GM10248 (cell line): ENCODE measurements at regions not wholly inside any gene's neighbourhood (a gene's known extent, or its start where the extent isn't known, plus 50 kb on each side); places are given as distances from the start of the nearest gene placed in this dataset.

ENCODE experiments used
- CTCF ChIA-PET: fragments of 300-600 bp; sonication (Branson Sonifier 250); formaldehyde crosslinking; extraction: SDS; loops from one replicate; lab custom pipeline; 2021; ENCODE audit warnings: antibody characterized with exemption; lab: Yijun Ruan, JAX
- POLR2A ChIA-PET: fragments of 350-650 bp; sonication (Branson Sonifier 250); formaldehyde crosslinking; extraction: SDS; loops from one replicate; lab custom pipeline; 2020; ENCODE audit warnings: antibody characterized with exemption; lab: Yijun Ruan, JAX
- DNase-seq: peaks from one replicate; pipeline ENCODE4 v3.0.0; 2012; ENCODE audit errors: extremely low spot score
- TF ChIP-seq, protein P1 (sequence below): IDR thresholded peaks from 2 replicates; pipeline ENCODE4 v1.5.1; 2012; ENCODE audit warnings: mild to moderate bottlenecking, low read depth; ENCODE audit errors: extremely low read depth, missing control alignments, control extremely low read depth

DNA sequence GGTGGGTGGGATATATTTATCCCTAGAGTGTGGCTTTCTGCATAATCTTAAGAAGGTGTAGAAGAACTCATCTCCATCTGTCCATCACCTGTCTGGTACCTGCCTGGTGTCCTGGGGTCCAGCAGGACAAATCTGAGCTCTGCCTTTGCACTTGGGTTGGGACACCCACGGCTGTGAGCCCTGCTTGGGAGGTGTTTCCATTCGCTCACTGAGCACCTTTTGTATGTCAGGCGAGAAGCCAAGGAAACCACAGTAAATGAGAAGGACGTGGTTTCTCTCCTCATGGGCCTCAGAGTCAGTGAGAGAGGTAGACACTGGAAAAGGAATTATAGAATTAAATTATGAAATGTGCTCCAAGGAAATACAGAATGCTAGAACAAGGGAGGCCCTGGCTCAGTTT is 555.9 kb downstream of the MIAT start:
- ChIA-PET POLR2A (no interaction called here), CTCF (no interaction called here)
- no peak for DNase-seq
- TF ChIP-seq, protein P1, sequence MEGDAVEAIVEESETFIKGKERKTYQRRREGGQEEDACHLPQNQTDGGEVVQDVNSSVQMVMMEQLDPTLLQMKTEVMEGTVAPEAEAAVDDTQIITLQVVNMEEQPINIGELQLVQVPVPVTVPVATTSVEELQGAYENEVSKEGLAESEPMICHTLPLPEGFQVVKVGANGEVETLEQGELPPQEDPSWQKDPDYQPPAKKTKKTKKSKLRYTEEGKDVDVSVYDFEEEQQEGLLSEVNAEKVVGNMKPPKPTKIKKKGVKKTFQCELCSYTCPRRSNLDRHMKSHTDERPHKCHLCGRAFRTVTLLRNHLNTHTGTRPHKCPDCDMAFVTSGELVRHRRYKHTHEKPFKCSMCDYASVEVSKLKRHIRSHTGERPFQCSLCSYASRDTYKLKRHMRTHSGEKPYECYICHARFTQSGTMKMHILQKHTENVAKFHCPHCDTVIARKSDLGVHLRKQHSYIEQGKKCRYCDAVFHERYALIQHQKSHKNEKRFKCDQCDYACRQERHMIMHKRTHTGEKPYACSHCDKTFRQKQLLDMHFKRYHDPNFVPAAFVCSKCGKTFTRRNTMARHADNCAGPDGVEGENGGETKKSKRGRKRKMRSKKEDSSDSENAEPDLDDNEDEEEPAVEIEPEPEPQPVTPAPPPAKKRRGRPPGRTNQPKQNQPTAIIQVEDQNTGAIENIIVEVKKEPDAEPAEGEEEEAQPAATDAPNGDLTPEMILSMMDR: no peak

DNA sequence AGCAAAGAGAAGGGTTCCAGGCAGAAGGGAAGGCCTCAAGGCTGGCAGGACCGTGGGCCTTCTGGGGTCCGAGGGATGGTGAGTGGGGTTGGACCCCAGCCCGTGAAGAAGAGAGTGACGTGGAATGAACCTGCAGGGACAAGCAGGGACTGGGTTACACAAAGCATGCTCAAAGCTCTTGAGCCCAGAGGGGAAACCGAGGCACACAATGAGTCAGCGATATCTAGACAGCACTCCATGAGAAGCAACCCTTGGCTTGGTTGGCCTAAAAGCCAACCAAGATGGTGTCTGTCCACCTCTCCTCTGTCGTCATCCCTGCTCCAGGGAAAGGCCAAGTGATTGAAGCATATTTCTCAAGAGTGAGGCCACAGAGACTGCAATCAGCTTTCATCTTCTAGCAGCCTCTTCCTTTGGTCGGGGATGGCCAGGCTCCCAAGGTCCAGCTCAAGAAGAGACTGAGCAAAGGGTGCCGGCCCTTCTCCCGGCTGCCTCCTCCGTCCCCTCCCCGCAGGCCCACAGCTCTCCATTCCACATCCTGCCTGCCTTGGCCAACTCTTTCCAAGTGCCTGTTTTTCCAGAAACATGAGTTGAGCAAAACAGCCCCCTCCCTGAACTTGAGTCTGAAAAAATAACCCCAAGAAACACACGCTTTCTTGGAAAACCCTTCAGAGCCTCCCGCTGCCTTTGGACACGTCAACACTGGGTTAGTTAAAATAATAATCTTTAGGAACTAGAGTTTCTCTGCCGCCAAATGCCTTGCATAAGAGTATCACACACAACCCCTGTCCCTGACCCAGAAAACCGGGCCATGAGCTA is 556.6 kb downstream of the MIAT start:
- POLR2A ChIA-PET: no interaction called here
- CTCF ChIA-PET: no interaction called here
- no peak for DNase-seq
- TF ChIP-seq, protein P1: no peak

DNA sequence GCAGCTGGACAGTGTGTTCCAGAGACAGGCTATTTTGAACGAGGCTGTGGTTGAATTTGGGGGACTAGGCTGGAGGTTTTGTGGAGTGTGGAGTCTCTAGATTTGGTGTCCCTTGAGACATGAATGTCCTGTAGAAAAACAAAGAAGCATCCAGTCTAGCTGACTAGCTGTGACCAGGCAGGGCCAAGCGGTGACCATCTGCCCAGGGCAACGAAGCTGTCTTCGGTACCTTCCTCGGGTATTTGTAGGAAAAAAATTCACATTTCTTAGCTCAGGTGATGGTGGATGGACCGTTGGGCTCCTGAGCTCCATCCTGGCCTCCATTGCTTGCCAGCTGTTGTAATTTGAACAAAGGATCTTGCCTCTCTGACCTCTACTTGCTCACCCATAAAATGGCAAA is 557.3 kb downstream of the MIAT start:
- no peak for DNase-seq
- ChIA-PET POLR2A (no interaction called here), CTCF (no interaction called here)

DNA sequence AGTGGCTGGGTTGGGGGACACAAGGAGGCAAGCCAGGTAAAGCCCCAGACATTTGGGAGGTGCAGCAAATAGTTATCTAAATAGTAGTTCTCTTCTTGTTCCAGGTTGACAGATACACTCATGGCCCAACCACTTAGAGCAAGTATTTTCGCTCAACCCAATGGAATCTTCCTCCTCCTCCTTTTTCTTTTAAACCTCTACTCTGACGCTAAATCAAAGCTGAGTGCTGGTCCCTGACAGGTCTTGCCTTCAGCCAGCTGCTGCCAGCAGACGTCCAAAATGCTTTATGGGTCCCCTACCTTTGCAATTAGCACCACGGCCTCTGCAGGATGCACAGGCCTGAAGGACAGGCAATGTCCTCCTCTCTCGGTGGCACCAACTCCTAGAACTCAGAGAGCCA is 558.5 kb downstream of the MIAT start:
- TF ChIP-seq, protein P1: no peak
- ChIA-PET POLR2A (no interaction called here), CTCF (no interaction called here)
- no peak for DNase-seq

More for the DNA sequence above, 557.3 kb downstream of the MIAT start:
- TF ChIP-seq, protein P1: no peak

DNA sequence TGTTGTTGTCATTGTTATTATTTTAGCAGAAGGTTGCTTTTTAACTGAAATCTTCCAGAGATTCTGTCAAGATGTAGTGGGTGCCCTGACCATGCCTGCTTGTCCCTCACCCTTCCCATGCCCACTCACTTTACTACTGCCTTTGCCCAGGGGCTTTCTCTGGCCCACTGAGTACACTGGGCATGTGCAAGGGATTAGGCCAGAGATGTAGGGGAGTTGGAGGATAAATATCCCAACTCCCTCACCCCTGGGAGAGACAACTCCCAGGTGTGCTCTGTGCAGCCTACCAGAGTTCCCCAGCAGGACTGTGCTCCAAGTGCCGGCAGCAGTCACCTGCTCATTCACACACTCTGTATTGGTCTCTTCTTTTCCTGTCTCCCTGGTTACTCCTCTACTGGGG is 559.1 kb downstream of the MIAT start:
- ChIA-PET POLR2A (no interaction called here), CTCF (no interaction called here)
- TF ChIP-seq, protein P1: no peak
- no peak for DNase-seq

DNA sequence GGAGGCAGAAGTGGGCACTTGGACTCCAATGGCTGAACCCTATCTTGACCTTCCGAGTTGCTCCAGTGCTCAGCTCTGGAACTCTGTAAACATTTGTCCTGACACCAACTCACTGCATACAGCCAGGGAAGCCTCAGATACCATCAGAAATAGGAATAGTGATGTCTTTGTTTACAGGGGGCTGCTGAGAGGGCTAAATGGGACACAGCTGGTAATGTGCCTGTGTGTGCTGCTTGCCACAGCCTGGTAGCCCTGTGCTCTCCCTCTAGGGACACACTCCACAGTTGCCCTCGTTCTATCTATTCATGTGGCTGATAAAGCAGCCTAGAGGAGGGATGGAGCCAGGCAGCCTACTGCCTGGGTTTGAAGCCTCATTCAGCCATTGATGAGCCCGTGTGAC is 559.8 kb downstream of the MIAT start:
- TF ChIP-seq, protein P1: no peak
- ChIA-PET POLR2A (no interaction called here), CTCF (no interaction called here)
- no peak for DNase-seq
